ENCODE measurements at regions not wholly inside any gene's neighbourhood (a gene's known extent, or its start where the extent isn't known, plus 50 kb on each side); places are given as distances from the start of the nearest gene placed in this dataset.

GRCh38 chr17:56096026-56096810, 57.1 kb upstream of the ANKFN1 start:
- no peak for DNase-seq (ENCODE audit: low read depth)

DNA sequence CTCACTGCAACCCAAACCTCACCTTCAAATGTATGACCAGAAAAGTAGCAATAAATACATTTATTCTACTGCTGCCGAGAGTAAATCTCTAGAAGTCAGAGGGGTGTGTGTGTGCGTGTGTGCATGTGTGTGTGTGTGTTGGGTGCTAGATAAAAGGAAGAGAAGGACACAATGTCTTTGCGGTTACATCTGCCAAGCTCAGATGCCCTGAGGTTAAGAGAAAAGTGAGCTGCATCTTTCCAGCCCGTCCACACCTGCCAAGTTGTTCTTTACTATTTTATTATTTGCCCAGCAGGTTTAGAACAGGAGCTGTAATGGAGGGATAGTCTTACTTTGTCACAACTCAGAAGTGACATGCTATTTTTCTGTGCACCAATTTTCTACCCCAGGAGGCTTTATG, 54.5 kb upstream of the ANKFN1 start:
- no peak for DNase-seq (ENCODE audit: low read depth)

GRCh38 chr17:56099649-56100048, 53.6 kb upstream of the ANKFN1 start:
- no peak for DNase-seq (ENCODE audit: low read depth)
